Thoracic aorta (tissue), 2 donors: ENCODE measurements at regions not wholly inside any gene's neighbourhood (a gene's known extent, or its start where the extent isn't known, plus 50 kb on each side); places are given as distances from the start of the nearest gene placed in this dataset.
"Not testable (repeated sequence)": the region's sequence is repeated elsewhere in the genome, so short reads cannot be mapped to it uniquely, and the experiment has no call there.

Experiments used
- ATAC-seq: fragments of 150-250 bp; one replicate; pipeline ENCODE4 v1.8.0; 2017; ENCODE audit warnings: low read depth; ENCODE audit not compliant: insufficient number of reproducible peaks, low FRiP score
- DNase-seq: peaks from one replicate; pipeline ENCODE4 v3.0.0-alpha.2; 2020; ENCODE audit warnings: low spot score
- H3K27ac ChIP-seq, 2 donors: fragments of 200-600 bp; sonication (generic); 1 replicate in 1 of 2; 2 replicates in 1 of 2; pipeline ENCODE4 v1.5.1; 2016; ENCODE audit warnings: mild to moderate bottlenecking in 2 of 2, moderate library complexity in 2 of 2
- H3K27me3 ChIP-seq: fragments of 200-600 bp; sonication (generic); replicated peaks from 2 replicates; pipeline ENCODE4 v1.6.0; 2016; ENCODE audit warnings: mild to moderate bottlenecking; ENCODE audit not compliant: insufficient read depth
- H3K36me3 ChIP-seq: fragments of 200-600 bp; sonication (generic); one replicate; pipeline ENCODE4 v1.5.1; 2016
- H3K4me1 ChIP-seq, 2 donors: fragments of 200-600 bp; sonication (generic); 1 replicate in 1 of 2; 2 replicates in 1 of 2; pipeline versions ENCODE4 v1.5.1 to v1.6.0; 2016; ENCODE audit warnings: low read depth in 2 of 2, mild to moderate bottlenecking in 1 of 2; ENCODE audit not compliant: control insufficient read depth in 1 of 2
- H3K4me3 ChIP-seq: fragments of 200-600 bp; sonication (generic); 2 replicates; pipeline ENCODE4 v1.5.1; 2016; ENCODE audit warnings: mild to moderate bottlenecking
- H3K9me3 ChIP-seq: fragments of 200-600 bp; sonication (generic); 2 replicates; pipeline ENCODE4 v1.5.1; 2016
- TF ChIP-seq, protein P1 (sequence below): fragments of 200-600 bp; sonication (generic); IDR thresholded peaks from one replicate; pipeline ENCODE4 v1.5.1; 2019; ENCODE audit warnings: antibody characterized with exemption

DNA sequence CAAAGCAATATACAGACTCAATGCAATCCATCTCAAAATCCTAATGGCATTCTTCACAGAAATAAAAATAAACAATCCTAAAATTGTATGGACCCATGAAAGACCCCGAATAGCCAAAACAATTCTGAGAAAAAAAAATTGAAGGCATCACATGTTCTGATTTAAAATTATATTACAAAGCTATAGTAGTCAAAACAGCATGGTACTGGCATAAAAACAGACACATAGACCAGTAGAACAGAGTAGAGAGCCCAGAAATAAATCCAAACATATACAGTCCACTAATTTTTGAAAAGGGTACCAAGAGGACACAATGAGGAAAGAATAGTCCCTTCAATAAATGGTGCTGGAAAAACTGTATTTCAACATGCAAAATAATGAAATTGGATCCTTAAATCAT, 70.4 kb upstream of the THRB start:
- no peaks in the 10 kb centered on the region for H3K36me3 ChIP-seq
- no peak for DNase-seq
- ATAC-seq, result no peak
- H3K27ac ChIP-seq, result no peak overlapping the region
- no peak overlapping the region for H3K4me3 ChIP-seq
- peaks cover 2% of the 10 kb centered on the region for H3K9me3 ChIP-seq
- no peaks in the 10 kb centered on the region for H3K4me1 ChIP-seq
- TF ChIP-seq, protein P1, sequence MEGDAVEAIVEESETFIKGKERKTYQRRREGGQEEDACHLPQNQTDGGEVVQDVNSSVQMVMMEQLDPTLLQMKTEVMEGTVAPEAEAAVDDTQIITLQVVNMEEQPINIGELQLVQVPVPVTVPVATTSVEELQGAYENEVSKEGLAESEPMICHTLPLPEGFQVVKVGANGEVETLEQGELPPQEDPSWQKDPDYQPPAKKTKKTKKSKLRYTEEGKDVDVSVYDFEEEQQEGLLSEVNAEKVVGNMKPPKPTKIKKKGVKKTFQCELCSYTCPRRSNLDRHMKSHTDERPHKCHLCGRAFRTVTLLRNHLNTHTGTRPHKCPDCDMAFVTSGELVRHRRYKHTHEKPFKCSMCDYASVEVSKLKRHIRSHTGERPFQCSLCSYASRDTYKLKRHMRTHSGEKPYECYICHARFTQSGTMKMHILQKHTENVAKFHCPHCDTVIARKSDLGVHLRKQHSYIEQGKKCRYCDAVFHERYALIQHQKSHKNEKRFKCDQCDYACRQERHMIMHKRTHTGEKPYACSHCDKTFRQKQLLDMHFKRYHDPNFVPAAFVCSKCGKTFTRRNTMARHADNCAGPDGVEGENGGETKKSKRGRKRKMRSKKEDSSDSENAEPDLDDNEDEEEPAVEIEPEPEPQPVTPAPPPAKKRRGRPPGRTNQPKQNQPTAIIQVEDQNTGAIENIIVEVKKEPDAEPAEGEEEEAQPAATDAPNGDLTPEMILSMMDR, result no peak
- no peaks in the 10 kb centered on the region for H3K27me3 ChIP-seq

DNA sequence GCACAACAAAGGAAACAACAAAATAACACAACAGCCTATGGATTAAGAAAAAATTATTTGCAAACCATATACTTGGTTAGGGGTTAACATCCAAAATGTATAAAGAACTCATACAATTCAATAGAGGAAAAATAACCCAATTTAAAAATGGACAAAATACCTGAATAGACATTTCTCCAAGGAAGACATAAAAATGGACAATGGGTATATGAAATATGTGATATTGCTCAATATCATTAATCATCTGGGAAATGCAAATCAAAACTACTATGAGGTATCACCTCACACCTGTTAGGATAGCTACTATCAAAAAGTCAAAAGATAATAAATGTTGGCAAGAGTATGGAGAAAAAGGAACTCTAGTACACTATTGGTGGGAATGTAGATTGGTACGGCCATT, 71.0 kb upstream of the THRB start:
- Histone ChIP-seq H3K36me3 (no peaks in the 10 kb centered on the region), H3K27me3 (no peaks in the 10 kb centered on the region), H3K9me3 (peaks cover 2% of the 10 kb centered on the region), H3K4me3 (no peak overlapping the region), H3K4me1 (no peaks in the 10 kb centered on the region), H3K27ac (no peak overlapping the region)
- TF ChIP-seq, protein P1, result no peak
- DNase-seq (no peak), ATAC-seq (no peak)

DNA sequence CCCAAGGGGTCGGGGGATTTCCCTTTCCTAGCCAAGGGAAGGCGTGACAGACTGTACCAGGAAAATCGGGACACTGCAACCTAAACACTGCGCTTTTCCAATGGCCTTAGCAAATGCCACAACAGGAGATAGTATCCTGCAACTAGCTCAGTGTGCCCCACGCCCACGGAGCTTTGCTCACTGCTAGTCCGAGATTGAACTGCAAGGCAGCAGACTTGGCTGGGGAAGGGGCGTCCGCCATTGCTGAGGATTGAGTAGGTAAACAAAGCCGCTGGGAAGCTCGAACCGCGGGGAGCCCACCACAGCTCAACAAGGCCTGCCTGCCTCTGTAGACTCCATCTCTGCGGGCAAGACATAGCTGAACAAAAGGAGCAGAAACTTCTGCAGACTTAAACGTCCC, 72.3 kb upstream of the THRB start:
- H3K27ac ChIP-seq, result no peak overlapping the region
- H3K9me3 ChIP-seq, result peaks cover 8% of the 10 kb centered on the region
- ATAC-seq (no peak), DNase-seq (no peak)
- H3K36me3 ChIP-seq, result no peaks in the 10 kb centered on the region
- no peaks in the 10 kb centered on the region for H3K4me1 ChIP-seq
- H3K4me3 ChIP-seq, result no peak overlapping the region
- TF ChIP-seq, protein P1, result no peak
- no peaks in the 10 kb centered on the region for H3K27me3 ChIP-seq

DNA sequence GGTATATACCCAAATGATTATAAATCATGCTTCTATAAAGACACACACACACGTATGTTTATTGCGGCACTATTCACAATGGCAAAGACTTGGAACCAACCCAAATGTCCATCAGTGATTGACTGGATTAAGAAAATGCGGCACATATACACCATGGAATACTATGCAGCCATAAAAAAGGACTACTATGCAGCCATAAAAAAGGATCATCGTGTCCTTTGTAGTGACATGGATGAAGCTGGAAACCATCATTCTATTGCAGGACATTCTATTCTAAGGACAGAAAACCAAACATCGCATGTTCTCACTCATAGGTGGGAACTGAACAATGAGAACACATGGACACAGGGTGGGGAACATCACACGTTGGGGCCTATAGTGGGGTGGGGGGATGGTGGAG, 77.8 kb upstream of the THRB start:
- H3K36me3 ChIP-seq, H3K4me3 ChIP-seq, ATAC-seq, H3K27me3 ChIP-seq, H3K4me1 ChIP-seq, H3K27ac ChIP-seq, DNase-seq, H3K9me3 ChIP-seq: not testable (repeated sequence)

DNA sequence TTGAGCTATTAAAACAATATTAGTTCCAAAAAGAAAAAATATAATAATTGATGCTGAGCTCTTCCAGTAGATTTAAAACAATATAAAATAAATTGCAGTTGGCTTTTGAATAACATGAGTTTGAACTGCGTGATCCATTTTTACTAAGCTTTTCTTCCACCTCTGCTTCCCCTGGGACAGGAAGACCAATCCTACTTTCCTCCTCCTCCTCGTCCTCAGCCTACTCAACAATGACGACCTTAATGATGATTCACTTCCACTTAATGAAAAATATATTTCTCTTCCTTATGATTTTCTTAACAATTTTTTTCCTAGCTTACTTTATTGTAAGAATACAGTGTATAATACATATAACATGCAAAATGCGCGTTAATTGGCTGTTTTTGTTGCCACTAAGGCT, 78.9 kb upstream of the THRB start:
- ATAC-seq, result no peak
- no peaks in the 10 kb centered on the region for H3K27me3 ChIP-seq
- no peak overlapping the region for H3K27ac ChIP-seq
- H3K9me3 ChIP-seq, result peaks cover 6% of the 10 kb centered on the region
- DNase-seq, result no peak
- TF ChIP-seq, protein P1, result no peak
- no peaks in the 10 kb centered on the region for H3K4me1 ChIP-seq
- no peaks in the 10 kb centered on the region for H3K36me3 ChIP-seq
- no peak overlapping the region for H3K4me3 ChIP-seq

DNA sequence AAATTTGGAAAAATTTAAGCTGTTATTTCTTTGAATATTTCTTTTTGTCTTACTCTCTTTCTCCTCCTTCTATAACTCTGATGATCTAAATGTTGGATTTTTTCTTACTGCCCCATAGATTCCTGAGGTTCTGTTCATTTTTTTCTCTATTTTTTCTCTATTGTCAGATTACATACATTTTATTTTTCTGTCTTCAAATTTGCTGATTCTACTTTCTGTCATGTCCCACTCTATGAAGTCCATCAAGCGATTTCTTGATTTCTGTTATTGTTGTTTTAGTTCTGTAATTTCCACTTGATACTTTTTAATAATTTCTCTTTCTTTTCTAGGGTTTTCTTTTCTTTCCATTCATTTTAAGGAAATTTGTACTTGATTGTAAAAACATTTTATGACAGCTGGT, 83.7 kb upstream of the THRB start:
- no peaks in the 10 kb centered on the region for H3K36me3 ChIP-seq
- H3K27ac ChIP-seq, result no peak overlapping the region
- H3K4me3 ChIP-seq, result no peak overlapping the region
- no peak for ATAC-seq
- no peaks in the 10 kb centered on the region for H3K4me1 ChIP-seq
- no peak for DNase-seq
- TF ChIP-seq, protein P1, result no peak
- no peaks in the 10 kb centered on the region for H3K9me3 ChIP-seq
- no peaks in the 10 kb centered on the region for H3K27me3 ChIP-seq
